ENCODE measurements at regions not wholly inside any gene's neighbourhood (a gene's known extent, or its start where the extent isn't known, plus 50 kb on each side); places are given as distances from the start of the nearest gene placed in this dataset.

- DNase-seq (ENCODE audit: low read depth in 2 of 2), result no peak
- no peak for TF ChIP-seq CTCF (IDR thresholded peaks at IDR 0.05; ENCODE audit: low read depth, low read length)
- H3K4me3 ChIP-seq (replicated peaks in 1 of 2; ENCODE audit: low read depth in 2 of 2, low read length in 2 of 2), result no peak overlapping the region
These were observed 135.9 kb upstream of the PPP2R2D start for GRCh38 chr10:131764929-131765328.

DNA sequence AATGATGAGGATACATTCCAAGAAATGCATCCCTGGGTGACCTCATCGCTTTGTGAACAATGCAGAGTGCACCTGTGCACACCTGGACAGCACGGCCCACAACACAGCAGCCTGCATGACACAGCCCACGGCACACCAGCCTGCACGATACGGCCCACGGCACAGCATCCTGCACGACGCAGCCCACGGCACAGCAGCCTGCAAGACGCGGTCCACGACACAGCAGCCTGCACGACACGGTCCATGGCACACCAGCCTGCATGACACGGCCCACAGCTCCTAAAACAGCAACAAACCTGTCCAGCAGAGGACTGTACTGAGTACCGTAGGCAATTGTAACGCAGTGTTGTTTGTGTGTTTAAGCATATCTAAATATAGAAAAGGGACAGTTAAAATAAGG, 134.7 kb upstream of the PPP2R2D start:
- H3K4me3 ChIP-seq (replicated peaks in 1 of 2; ENCODE audit: low read depth in 2 of 2, low read length in 2 of 2), result no peak overlapping the region
- DNase-seq (ENCODE audit: low read depth in 2 of 2), result no peak
- TF ChIP-seq CTCF (IDR thresholded peaks at IDR 0.05; ENCODE audit: low read depth, low read length), result no peak

- no peak overlapping the region for H3K4me3 ChIP-seq (replicated peaks in 1 of 2; ENCODE audit: low read depth in 2 of 2, low read length in 2 of 2)
- no peak for TF ChIP-seq CTCF (IDR thresholded peaks at IDR 0.05; ENCODE audit: low read depth, low read length)
- DNase-seq (ENCODE audit: low read depth in 2 of 2), result no peak
These were observed 133.1 kb upstream of the PPP2R2D start for GRCh38 chr10:131767716-131768115.

- no peak for TF ChIP-seq CTCF (IDR thresholded peaks at IDR 0.05; ENCODE audit: low read depth, low read length)
- no peak overlapping the region for H3K4me3 ChIP-seq (replicated peaks in 1 of 2; ENCODE audit: low read depth in 2 of 2, low read length in 2 of 2)
- no peak for DNase-seq (ENCODE audit: low read depth in 2 of 2)
These were observed 131.0 kb upstream of the PPP2R2D start for GRCh38 chr10:131769571-131770410.

- TF ChIP-seq CTCF (IDR thresholded peaks at IDR 0.05; ENCODE audit: low read depth, low read length), result no peak
- H3K4me3 ChIP-seq (replicated peaks in 1 of 2; ENCODE audit: low read depth in 2 of 2, low read length in 2 of 2), result no peak overlapping the region
- no peak for DNase-seq (ENCODE audit: low read depth in 2 of 2)
These were observed 129.7 kb upstream of the PPP2R2D start for GRCh38 chr10:131770946-131771633.

DNA sequence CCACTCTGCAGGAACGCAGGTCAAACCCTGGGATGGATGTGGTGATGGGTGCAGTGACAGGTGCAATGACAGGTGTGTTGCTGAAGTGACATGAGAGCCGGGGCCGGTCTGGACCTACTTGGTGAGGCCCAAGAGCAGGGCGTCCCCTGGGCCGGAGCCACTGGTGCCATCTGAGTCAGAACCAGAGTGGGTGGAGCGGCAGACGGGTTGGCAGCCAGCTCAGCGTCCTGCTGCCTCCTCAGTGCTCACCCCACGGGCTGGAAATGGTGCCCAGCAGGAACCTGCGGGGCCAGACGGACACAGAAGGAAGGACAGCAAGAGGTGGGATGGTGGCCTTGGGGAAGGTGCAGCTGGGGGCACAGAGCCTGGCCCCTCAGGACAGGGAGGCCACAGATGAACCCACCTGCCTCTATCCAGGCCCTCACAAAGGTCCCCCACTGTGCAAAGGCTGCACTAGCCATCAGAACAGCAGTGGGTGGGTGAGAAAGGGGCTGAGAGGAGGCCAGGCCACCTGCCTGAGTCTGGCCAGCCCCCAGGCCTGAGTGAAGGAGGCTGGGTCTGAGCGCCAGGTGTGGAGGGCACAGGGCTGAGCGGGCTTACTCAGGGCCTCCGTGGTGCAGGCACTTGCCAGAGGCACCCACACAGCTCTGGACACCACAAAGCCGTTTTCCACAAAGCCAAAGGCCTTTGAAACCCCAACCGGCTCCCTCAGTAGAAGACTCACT, 129.0 kb upstream of the PPP2R2D start:
- no peak for DNase-seq (ENCODE audit: low read depth in 2 of 2)
- TF ChIP-seq CTCF (IDR thresholded peaks at IDR 0.05; ENCODE audit: low read depth, low read length), result no peak
- no peak overlapping the region for H3K4me3 ChIP-seq (replicated peaks in 1 of 2; ENCODE audit: low read depth in 2 of 2, low read length in 2 of 2)

Measured in cardiac fibroblast (primary cell).